ENCODE measurements at regions not wholly inside any gene's neighbourhood (a gene's known extent, or its start where the extent isn't known, plus 50 kb on each side); places are given as distances from the start of the nearest gene placed in this dataset.

- Histone ChIP-seq H3K56ac (ENCODE audit: insufficient read length, low read depth, low read length) (no peak overlapping the region), H2BK5ac (ENCODE audit: insufficient read length, low read length) (no peak overlapping the region), H3K23ac (ENCODE audit: insufficient read length, low read depth, low read length) (no peak overlapping the region), H2BK20ac (ENCODE audit: low read depth, low read length, poor library complexity, severe bottlenecking) (no peak overlapping the region), H2BK15ac (ENCODE audit: low read depth, low read length) (no peak overlapping the region), H2AFZ (ENCODE audit: low read length) (no peak overlapping the region), H3K14ac (ENCODE audit: insufficient read depth, low read length) (no peak overlapping the region), H3K27ac (ENCODE audit: insufficient read length, low read depth, low read length) (no peak overlapping the region), H3K9ac (ENCODE audit: extremely low read depth, insufficient read length, low read length) (no peak overlapping the region), H3T11ph (ENCODE audit: low read length) (no peak overlapping the region), H3K18ac (ENCODE audit: insufficient read length, low read depth, low read length) (no peak overlapping the region), H4K20me1 (ENCODE audit: control insufficient read depth, insufficient read depth, insufficient read length) (no peaks in the 10 kb centered on the region), H4K8ac (replicated peaks; ENCODE audit: insufficient read length, low read depth, low read length) (no peak overlapping the region), H2BK120ac (ENCODE audit: low read depth, low read length, poor library complexity, severe bottlenecking) (no peak overlapping the region), H4K91ac (ENCODE audit: insufficient read length, low read depth, low read length) (no peak overlapping the region), H2AK5ac (ENCODE audit: insufficient read length, low read length) (no peak overlapping the region), H4K5ac (ENCODE audit: insufficient read length, low read depth, low read length) (no peak overlapping the region), H3K4me2 (ENCODE audit: insufficient read depth, insufficient read length, low read length) (no peak overlapping the region), H3K79me2 (ENCODE audit: insufficient read depth, low read length) (no peaks in the 10 kb centered on the region), H3K9me3 (ENCODE audit: control insufficient read depth, low read depth, low read length) (no peaks in the 10 kb centered on the region), H3K27me3 (ENCODE audit: insufficient read depth, low read length) (no peaks in the 10 kb centered on the region), H3K79me1 (ENCODE audit: insufficient read depth, low read depth, low read length, poor library complexity, severe bottlenecking) (no peaks in the 10 kb centered on the region), H2BK12ac (ENCODE audit: insufficient read length, low read depth, low read length) (no peak overlapping the region), H3K4me1 (ENCODE audit: insufficient read depth, low read length) (peaks cover 4% of the 10 kb centered on the region; the same call in 1 of the 2 replicates), H3K23me2 (ENCODE audit: insufficient read length, low read depth, low read length, poor library complexity, severe bottlenecking) (no peaks in the 10 kb centered on the region), H3K4ac (ENCODE audit: low read depth, low read length) (no peak overlapping the region)
- Mint-ChIP-seq H3K4me3 (no peak overlapping the region), H3K27me3 (ENCODE audit: low read depth) (peaks cover 4% of the 10 kb centered on the region), H3K4me1 (peaks cover 56 to 59% of the 10 kb centered on the region in 2 experiments), H3K9me3 (no peaks in the 10 kb centered on the region), H3K27ac (no peak overlapping the region), H3K36me3 (ENCODE audit: insufficient read depth in 1 of 3, low read depth in 3 of 3) (no peaks in the 10 kb centered on the region)
- no peak for TF ChIP-seq CTCF (conservative IDR thresholded peaks at IDR 0.05)
- WGBS (ENCODE audit: extremely low coverage, insufficient read length, low lambda C conversion rate) = no CpG with 5 or more reads among the region's 6 CpGs
- DNase-seq = no peak
These were observed 531.5 kb upstream of the B3GAT1 start for GRCh38 chr11:134943544-134943943.
